ENCODE measurements at regions not wholly inside any gene's neighbourhood (a gene's known extent, or its start where the extent isn't known, plus 50 kb on each side); places are given as distances from the start of the nearest gene placed in this dataset.
"Not testable (repeated sequence)": the region's sequence is repeated elsewhere in the genome, so short reads cannot be mapped to it uniquely, and the experiment has no call there.

GRCh38 chr12:62044450-62045135 is 215.6 kb upstream of the USP15 start:
- no peak overlapping the region for H3K27ac Mint-ChIP-seq
- no peaks in the 10 kb centered on the region for H3K4me1 Mint-ChIP-seq (ENCODE audit: low read depth)
- H3K4me3 Mint-ChIP-seq = no peak overlapping the region

DNA sequence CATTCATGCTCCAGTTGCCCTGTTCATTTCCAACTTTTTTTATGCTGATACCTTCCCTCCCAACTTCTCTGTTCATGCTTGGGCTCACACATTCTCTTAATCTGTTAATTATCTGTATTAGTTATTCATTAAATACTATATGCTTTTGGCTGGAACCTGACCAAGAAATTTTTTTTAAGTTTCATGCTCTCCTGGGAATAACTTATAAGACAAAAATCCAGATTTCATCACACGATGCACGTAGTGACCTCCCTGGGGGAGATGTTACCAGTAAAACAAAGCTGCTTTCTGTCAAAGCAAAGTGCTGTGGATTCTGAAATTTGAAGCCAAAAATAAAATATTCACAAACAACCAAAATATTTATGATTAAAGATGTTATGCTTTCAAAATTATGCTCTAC is 215.0 kb upstream of the USP15 start:
- Mint-ChIP-seq H3K4me1 (ENCODE audit: low read depth) (no peaks in the 10 kb centered on the region), H3K4me3 (no peak overlapping the region), H3K27ac (no peak overlapping the region), H3K9me3 (peaks cover 8% of the 10 kb centered on the region), H3K36me3 (ENCODE audit: low read depth) (no peaks in the 10 kb centered on the region), H3K27me3 (no peaks in the 10 kb centered on the region)
- intact Hi-C loops (cut with micrococcal nuclease) = no loop called here

More at GRCh38 chr12:62044450-62045135, 215.6 kb upstream of the USP15 start:
- H3K9me3 Mint-ChIP-seq = peaks cover 11% of the 10 kb centered on the region
- intact Hi-C loops (cut with micrococcal nuclease) = no loop called here
- no peaks in the 10 kb centered on the region for H3K36me3 Mint-ChIP-seq (ENCODE audit: low read depth)
- H3K27me3 Mint-ChIP-seq = no peaks in the 10 kb centered on the region

- H3K4me1 Mint-ChIP-seq (ENCODE audit: low read depth) = no peaks in the 10 kb centered on the region
These were observed 209.4 kb upstream of the USP15 start for GRCh38 chr12:62050785-62051184.

DNA sequence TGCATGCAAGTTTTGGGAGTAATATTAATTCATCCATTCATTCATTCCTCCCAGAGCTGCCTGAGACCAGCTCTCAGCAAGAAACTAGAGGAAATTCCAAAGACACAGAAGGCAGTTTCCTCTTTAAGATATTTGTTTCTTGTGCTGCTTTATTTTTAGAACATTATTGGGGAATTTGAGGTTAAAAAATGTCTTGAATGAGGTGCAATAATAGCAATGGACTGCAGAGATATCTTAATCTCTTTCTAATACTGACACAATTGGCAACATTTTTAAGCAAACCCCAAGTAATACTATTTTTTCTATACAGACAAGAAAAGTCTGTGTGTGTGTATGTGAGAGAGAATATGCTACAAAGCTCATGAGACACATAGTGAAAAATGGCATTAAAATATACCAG is 190.2 kb upstream of the USP15 start:
- Mint-ChIP-seq H3K27ac (no peak overlapping the region), H3K36me3 (ENCODE audit: low read depth) (no peaks in the 10 kb centered on the region), H3K9me3 (no peaks in the 10 kb centered on the region), H3K27me3 (no peaks in the 10 kb centered on the region), H3K4me1 (ENCODE audit: low read depth) (no peaks in the 10 kb centered on the region), H3K4me3 (no peak overlapping the region)
- intact Hi-C loops (cut with micrococcal nuclease) = no loop called here

More at GRCh38 chr12:62050785-62051184, 209.4 kb upstream of the USP15 start:
- H3K27ac Mint-ChIP-seq = no peak overlapping the region
- H3K27me3 Mint-ChIP-seq = no peaks in the 10 kb centered on the region
- H3K9me3 Mint-ChIP-seq = no peaks in the 10 kb centered on the region
- no peak overlapping the region for H3K4me3 Mint-ChIP-seq
- no peaks in the 10 kb centered on the region for H3K36me3 Mint-ChIP-seq (ENCODE audit: low read depth)
- intact Hi-C loops (cut with micrococcal nuclease) = no loop called here

- H3K27ac Mint-ChIP-seq; H3K27me3 Mint-ChIP-seq; H3K36me3 Mint-ChIP-seq (ENCODE audit: low read depth); intact Hi-C loops (cut with micrococcal nuclease); H3K9me3 Mint-ChIP-seq; H3K4me3 Mint-ChIP-seq: not testable (repeated sequence)
- H3K4me1 Mint-ChIP-seq (ENCODE audit: low read depth) = peaks cover 18% of the 10 kb centered on the region
These were observed 187.0 kb upstream of the USP15 start for GRCh38 chr12:62073236-62073635.

- no peaks in the 10 kb centered on the region for H3K36me3 Mint-ChIP-seq (ENCODE audit: low read depth)
- H3K4me1 Mint-ChIP-seq (ENCODE audit: low read depth) = peaks cover 26% of the 10 kb centered on the region
- no peaks in the 10 kb centered on the region for H3K27me3 Mint-ChIP-seq
- H3K27ac Mint-ChIP-seq = no peak overlapping the region
- H3K9me3 Mint-ChIP-seq = no peaks in the 10 kb centered on the region
- intact Hi-C loops (cut with micrococcal nuclease) = no loop called here
- H3K4me3 Mint-ChIP-seq = no peak overlapping the region
These were observed 184.3 kb upstream of the USP15 start for GRCh38 chr12:62075870-62076269.

DNA sequence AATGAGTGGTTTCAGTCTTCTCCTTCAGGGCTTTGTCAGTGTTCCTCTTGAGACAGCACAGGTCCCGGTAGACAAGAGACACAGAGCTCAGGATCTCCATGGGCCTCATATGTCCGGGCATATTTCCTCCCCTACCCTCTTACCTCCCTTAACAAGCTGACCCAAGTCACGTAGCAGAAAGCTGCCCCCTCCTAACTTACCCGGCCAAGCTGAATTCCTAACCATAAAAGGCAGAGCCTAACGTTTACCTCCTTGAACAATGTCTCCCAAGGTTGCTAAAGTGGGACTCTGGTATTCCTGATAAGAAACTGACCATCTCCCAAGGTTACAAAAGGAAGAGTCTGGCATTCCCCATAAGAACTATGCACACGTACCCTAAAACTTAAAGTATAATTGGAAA is 182.2 kb upstream of the USP15 start:
- no peaks in the 10 kb centered on the region for H3K9me3 Mint-ChIP-seq
- no peaks in the 10 kb centered on the region for H3K36me3 Mint-ChIP-seq (ENCODE audit: low read depth)
- H3K4me3 Mint-ChIP-seq = no peak overlapping the region
- intact Hi-C loops (cut with micrococcal nuclease) = no loop called here
- H3K4me1 Mint-ChIP-seq (ENCODE audit: low read depth) = peaks cover 26% of the 10 kb centered on the region
- no peak overlapping the region for H3K27ac Mint-ChIP-seq
- H3K27me3 Mint-ChIP-seq = no peaks in the 10 kb centered on the region

GRCh38 chr12:62082448-62082847 is 177.8 kb upstream of the USP15 start:
- Mint-ChIP-seq H3K36me3 (ENCODE audit: low read depth) (no peaks in the 10 kb centered on the region), H3K9me3 (peaks cover 18% of the 10 kb centered on the region)

DNA sequence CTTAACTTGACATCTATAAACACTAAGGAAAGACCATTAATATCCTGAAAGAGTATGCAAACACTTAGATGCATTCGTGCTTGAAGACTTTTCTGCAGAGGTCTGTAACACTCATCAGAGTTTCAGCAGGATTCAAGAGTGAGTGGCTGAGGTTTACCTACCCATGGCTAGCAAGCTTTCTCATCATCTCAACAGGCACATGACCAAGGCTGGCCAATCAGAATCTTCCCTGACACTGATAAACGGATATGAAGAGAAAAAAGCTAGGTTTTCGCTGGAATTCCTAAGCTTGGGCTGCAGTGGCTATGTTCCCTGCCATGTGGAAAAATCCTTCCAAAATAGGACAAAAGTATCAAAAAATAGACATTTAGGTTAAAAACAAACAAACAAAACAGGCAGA is 162.1 kb upstream of the USP15 start:
- H3K9me3 Mint-ChIP-seq = no peaks in the 10 kb centered on the region
- intact Hi-C loops (cut with micrococcal nuclease) = no loop called here
- H3K4me3 Mint-ChIP-seq = no peak overlapping the region
- no peak overlapping the region for H3K27ac Mint-ChIP-seq
- H3K4me1 Mint-ChIP-seq (ENCODE audit: low read depth) = no peaks in the 10 kb centered on the region
- H3K27me3 Mint-ChIP-seq = no peaks in the 10 kb centered on the region
- no peaks in the 10 kb centered on the region for H3K36me3 Mint-ChIP-seq (ENCODE audit: low read depth)

More at GRCh38 chr12:62082448-62082847, 177.8 kb upstream of the USP15 start:
- Mint-ChIP-seq H3K27me3 (no peaks in the 10 kb centered on the region), H3K27ac (no peak overlapping the region), H3K4me1 (ENCODE audit: low read depth) (peaks cover 15% of the 10 kb centered on the region), H3K4me3 (no peak overlapping the region)
- intact Hi-C loops (cut with micrococcal nuclease) = no loop called here

GRCh38 chr12:62103748-62104147 is 156.5 kb upstream of the USP15 start:
- intact Hi-C loops (cut with micrococcal nuclease) = no loop called here
- Mint-ChIP-seq H3K4me3 (no peak overlapping the region), H3K27me3 (no peaks in the 10 kb centered on the region), H3K27ac (no peak overlapping the region), H3K36me3 (ENCODE audit: low read depth) (no peaks in the 10 kb centered on the region), H3K9me3 (no peaks in the 10 kb centered on the region), H3K4me1 (ENCODE audit: low read depth) (peaks cover 12% of the 10 kb centered on the region)

DNA sequence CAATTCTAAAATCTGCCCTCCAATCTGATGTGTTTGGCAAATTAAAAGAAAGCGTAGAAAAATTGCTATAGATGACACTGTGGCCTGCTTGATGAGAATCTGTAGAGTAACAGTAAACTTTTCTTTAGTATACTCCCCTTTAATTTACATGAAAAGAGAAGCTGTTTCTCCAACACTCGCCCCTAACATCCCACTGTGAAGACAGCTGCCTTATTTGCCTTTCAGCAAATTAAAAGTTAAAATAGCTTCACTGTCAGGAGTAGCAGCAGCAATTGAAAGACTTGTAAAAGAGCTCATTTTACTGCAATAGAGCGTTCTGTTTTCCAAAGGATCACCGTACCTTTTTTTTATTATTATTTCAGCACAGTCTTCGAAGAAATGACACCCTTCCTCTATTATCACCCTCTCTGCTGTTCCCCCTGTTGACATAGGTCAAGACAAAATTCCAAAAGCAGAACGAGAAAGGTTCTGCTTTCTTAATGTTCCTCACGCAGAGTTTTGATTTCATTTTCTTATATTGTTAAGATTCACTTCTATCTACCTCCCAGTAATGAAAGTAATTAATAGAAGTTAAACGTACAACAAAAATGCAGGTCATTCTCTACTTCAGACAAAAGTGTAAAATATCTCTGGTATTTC is 153.5 kb upstream of the USP15 start:
- H3K9me3 Mint-ChIP-seq = no peaks in the 10 kb centered on the region
- peak overlapping the region; percentile 61 for H3K27ac Mint-ChIP-seq
- peak overlapping the region; percentile 45 for H3K4me3 Mint-ChIP-seq
- H3K4me1 Mint-ChIP-seq (ENCODE audit: low read depth) = peaks cover 12% of the 10 kb centered on the region
- no peaks in the 10 kb centered on the region for H3K27me3 Mint-ChIP-seq
- intact Hi-C loops (cut with micrococcal nuclease) = no loop called here
- H3K36me3 Mint-ChIP-seq (ENCODE audit: low read depth) = no peaks in the 10 kb centered on the region

DNA sequence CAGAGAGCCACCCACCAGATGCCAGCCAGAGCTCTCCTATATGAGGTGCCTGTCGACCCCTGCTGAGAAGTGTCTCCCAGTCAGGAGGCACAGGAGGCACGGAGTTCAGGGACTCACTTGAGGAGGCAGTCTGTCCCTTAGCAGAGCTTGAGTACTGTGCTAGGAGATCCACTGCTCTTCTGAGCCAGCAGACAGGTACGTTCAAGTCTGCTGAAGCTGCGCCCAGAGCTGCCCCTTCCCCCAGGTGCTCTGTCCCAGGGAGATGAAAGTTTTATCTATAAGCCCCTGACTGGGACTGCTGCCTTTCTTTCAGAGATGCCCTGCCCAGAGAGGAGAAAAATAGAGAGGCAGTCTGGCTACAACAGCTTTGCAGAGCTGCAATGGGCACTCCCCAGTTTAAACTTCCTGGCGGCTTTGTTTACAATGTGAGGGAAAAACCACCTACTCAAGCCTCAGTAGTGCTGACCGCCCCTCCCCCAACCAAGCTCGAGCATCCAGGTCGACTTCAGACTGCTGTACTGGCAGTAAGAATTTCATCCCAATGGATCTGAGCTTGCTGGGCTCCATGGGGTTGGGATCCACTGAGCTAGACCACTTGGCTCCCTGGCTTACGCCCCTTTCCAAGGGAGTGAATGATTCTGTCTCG is 146.7 kb upstream of the USP15 start:
- Mint-ChIP-seq H3K4me3 (no peak overlapping the region), H3K27ac (no peak overlapping the region), H3K9me3 (peaks cover 8% of the 10 kb centered on the region), H3K36me3 (ENCODE audit: low read depth) (no peaks in the 10 kb centered on the region), H3K27me3 (no peaks in the 10 kb centered on the region), H3K4me1 (ENCODE audit: low read depth) (no peaks in the 10 kb centered on the region)
- intact Hi-C loops (cut with micrococcal nuclease) = no loop called here

- Mint-ChIP-seq H3K9me3 (peaks cover 7% of the 10 kb centered on the region), H3K36me3 (ENCODE audit: low read depth) (no peaks in the 10 kb centered on the region), H3K27ac (no peak overlapping the region), H3K4me3 (no peak overlapping the region), H3K4me1 (ENCODE audit: low read depth) (no peaks in the 10 kb centered on the region), H3K27me3 (no peaks in the 10 kb centered on the region)
- intact Hi-C loops (cut with micrococcal nuclease) = no loop called here
These were observed 143.2 kb upstream of the USP15 start for GRCh38 chr12:62116986-62117385.

DNA sequence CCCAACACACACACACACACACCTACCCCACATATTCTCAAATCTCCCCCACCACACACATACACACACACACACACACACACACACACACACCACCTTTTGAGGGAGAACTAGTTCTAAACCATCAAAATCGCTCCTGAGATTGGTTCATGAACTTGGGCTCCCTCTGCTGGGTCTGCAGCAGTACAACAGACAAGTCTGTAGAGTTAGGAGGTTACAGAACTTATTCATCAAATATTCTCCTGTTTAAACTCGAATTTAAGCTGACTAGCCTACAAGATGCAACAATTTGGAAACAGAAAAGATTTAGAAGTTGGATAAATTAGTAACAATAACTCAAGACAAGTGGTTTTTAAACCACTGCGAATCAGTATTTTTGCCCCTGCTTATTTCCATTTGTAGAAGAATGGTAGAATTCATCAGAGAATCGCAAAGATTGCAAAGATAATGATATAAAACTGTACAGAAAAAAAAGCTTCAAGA is 136.4 kb upstream of the USP15 start:
- intact Hi-C loops (cut with micrococcal nuclease) = loop anchor here (1.0 to 10.0 kb wide), 2 partner anchors 69 to 119 kb away; a partner anchor contains a TSS
- no peak overlapping the region for H3K27ac Mint-ChIP-seq
- H3K9me3 Mint-ChIP-seq = no peaks in the 10 kb centered on the region
- no peak overlapping the region for H3K4me3 Mint-ChIP-seq
- peaks cover 14% of the 10 kb centered on the region for H3K4me1 Mint-ChIP-seq (ENCODE audit: low read depth)
- peaks cover 2% of the 10 kb centered on the region for H3K27me3 Mint-ChIP-seq
- H3K36me3 Mint-ChIP-seq (ENCODE audit: low read depth) = no peaks in the 10 kb centered on the region
